Lower leg skin (tissue), 3 donors: ENCODE measurements at regions not wholly inside any gene's neighbourhood (a gene's known extent, or its start where the extent isn't known, plus 50 kb on each side); places are given as distances from the start of the nearest gene placed in this dataset.

Experiments
- POLR2A ChIP-seq, 2 donors: fragments of 450-650 bp; IDR thresholded peaks; one replicate each; pipeline ENCODE4 v1.6.1; 2016 to 2017; ENCODE audit warnings: antibody characterized with exemption in 2 of 2, mild to moderate bottlenecking in 1 of 2, moderate library complexity in 1 of 2
- TF ChIP-seq, protein P1 (sequence below), 3 donors: fragments of 450-650 bp; IDR thresholded peaks; one replicate each; pipeline ENCODE4 v1.5.1; 2016; ENCODE audit warnings: antibody characterized with exemption in 3 of 3, mild to moderate bottlenecking in 3 of 3, moderate library complexity in 2 of 3

DNA sequence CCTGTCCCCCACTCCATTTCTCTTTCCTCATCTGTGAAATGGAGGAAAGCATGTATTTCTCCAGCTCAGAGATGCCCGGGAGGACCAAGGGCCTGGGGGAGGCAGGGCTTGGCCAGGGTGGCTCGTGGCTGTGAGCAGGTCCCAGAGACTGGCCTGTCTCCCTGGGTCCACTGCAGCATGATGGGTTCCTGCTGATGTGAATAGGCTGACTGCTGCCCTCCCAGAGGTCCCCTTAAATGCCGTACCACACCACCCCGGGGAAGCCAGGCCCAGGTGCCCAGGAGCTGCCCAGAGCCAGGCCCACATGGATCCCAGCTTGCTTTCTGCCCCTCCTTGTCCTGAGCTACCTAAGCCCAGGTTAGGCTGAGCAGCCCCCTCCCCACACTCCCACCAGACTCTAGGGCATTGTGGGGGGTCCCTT is 158.2 kb upstream of the C14orf180 start:
- TF ChIP-seq, protein P1, sequence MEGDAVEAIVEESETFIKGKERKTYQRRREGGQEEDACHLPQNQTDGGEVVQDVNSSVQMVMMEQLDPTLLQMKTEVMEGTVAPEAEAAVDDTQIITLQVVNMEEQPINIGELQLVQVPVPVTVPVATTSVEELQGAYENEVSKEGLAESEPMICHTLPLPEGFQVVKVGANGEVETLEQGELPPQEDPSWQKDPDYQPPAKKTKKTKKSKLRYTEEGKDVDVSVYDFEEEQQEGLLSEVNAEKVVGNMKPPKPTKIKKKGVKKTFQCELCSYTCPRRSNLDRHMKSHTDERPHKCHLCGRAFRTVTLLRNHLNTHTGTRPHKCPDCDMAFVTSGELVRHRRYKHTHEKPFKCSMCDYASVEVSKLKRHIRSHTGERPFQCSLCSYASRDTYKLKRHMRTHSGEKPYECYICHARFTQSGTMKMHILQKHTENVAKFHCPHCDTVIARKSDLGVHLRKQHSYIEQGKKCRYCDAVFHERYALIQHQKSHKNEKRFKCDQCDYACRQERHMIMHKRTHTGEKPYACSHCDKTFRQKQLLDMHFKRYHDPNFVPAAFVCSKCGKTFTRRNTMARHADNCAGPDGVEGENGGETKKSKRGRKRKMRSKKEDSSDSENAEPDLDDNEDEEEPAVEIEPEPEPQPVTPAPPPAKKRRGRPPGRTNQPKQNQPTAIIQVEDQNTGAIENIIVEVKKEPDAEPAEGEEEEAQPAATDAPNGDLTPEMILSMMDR (IDR thresholded peaks at IDR 0.05): no peak
- TF ChIP-seq POLR2A (IDR thresholded peaks at IDR 0.05): no peak
